ENCODE measurements at regions not wholly inside any gene's neighbourhood (a gene's known extent, or its start where the extent isn't known, plus 50 kb on each side); places are given as distances from the start of the nearest gene placed in this dataset.

DNA sequence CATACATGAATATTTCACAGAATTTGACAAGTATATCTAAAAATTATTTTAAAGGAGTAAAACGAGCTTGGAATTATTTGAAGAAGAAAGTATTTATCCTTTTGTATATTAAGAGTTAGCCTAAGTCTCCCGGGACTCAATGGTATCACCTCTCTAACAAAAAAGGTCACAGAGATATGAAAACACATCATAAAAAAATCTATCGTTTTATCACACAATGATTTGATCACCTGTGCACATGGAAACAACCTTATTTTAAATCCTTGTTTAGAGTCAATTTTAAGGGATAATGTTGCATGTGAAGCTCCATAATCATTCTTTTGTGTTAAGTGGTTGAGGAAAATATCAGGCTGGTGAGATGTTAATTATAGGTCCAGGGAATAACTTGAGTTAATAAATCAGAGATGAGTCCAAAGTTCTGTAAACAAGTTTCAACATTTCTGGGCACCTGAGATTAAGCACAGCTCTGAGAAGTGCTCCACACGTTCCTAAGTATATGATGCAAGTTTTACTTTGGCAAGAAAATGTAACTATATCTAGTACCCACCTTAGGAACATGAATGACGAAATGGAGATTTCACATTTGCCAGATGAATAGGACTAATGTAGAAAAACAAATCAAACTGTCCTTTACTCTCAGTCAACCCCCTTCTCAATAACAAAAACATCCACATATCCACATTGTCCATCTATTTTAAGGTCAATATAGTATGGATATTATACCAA, 148.5 kb upstream of the AKR1E2 start:
- ATAC-seq (ENCODE audit: poor library complexity) (peak; percentile 92), DNase-seq (no peak)
- intact Hi-C loops (cut with DNase I): no loop called here

DNA sequence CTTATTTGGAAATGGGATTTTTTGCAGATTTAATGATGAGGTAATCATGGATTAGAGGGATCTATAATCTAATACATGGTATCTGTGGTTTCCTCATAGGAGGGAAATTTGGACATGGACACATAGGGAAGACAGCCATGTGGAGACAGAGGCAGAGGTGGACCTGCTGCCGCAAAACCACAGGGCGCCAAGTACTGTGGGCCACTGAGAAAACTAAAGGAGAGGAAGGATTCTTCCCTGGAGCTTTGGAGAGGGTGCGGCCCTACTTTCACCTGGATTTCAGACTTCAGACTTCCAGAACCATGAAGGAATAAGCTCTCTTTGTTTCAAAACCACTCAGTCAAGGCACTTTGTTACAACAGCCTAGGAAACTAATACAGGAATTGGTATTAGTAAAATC, 149.4 kb upstream of the AKR1E2 start:
- intact Hi-C loops (cut with DNase I): no loop called here
- ATAC-seq (ENCODE audit: poor library complexity) (no peak), DNase-seq (no peak)

DNA sequence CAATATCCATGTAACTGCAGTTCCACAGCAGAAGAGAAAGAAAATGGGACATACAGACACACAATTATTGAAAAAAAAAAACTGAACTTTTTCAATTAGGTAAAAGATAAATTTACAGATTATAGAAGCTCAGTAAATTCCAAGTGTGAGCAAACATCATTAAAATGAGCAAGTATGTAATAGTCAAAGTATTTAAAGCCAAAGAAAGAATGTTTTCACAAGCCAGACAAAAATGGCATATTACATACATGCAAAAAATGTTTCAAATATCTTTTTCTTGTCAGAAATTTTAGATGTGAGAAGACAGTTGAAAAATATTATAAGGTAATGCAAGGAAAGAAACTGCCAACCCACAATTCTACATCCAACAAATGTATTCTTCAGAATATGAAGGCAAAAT, 150.2 kb upstream of the AKR1E2 start:
- intact Hi-C loops (cut with DNase I): no loop called here
- no peak for ATAC-seq (ENCODE audit: poor library complexity)
- DNase-seq: no peak

DNA sequence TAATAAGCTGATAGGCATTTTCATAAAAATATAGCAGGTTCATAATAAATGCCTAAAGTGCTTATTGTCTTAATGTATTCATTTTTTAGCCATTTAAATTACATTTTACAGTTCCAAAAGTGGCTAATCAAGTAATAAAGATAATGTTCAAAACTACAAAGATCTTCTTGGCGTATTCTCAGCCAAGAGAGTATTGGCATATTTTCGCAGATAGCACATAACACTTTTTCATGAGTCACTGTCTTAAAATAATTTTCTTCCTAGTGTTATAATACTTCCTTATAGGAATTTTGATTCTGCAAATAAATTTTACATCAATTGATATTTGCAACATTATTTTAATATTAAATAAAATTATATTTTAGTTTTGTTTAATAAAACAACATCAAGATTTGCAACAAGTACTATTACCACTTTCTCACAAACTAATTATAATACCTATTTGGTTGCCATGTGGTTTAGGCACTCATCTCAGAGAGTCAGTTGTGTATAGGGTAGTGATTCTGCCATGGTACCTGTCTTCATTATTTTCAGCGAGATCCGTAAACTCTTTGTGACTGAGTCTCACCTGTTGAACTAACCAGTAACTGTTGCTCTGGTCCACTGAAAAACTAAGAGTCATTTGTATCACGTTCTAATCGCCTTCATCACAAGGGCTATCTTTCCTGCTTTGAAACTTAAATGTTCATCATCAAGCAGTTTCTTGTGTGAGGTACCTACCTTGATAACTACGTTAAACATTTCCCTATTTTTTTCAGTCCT, 152.5 kb upstream of the AKR1E2 start:
- no peak for ATAC-seq (ENCODE audit: poor library complexity)
- no peak for DNase-seq
- intact Hi-C loops (cut with DNase I): loop anchor here (5.0 kb wide), 1 partner anchor 89 kb away; no protein-coding TSS in a partner anchor

DNA sequence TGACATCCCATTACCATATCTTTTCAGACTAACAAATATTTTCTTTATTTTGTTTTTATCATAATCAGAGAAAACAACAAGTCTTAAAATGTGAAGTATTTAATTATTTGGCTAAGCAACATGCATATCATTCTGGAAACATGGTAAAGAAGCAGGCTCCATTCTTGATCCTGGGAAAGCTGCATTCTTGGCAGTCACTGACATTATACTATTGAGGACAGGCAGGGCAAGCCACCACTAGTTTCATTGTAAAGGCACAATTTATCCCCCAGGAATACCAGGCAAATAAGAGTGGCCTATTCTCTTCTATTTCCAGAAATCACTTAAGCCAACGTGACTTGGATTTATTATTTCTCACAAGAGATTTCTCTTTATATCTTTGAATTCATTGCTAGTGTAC, 153.8 kb upstream of the AKR1E2 start:
- intact Hi-C loops (cut with DNase I): loop anchor here (5.0 kb wide), 1 partner anchor 90 kb away; no protein-coding TSS in a partner anchor
- ATAC-seq (ENCODE audit: poor library complexity): no peak
- no peak for DNase-seq

DNA sequence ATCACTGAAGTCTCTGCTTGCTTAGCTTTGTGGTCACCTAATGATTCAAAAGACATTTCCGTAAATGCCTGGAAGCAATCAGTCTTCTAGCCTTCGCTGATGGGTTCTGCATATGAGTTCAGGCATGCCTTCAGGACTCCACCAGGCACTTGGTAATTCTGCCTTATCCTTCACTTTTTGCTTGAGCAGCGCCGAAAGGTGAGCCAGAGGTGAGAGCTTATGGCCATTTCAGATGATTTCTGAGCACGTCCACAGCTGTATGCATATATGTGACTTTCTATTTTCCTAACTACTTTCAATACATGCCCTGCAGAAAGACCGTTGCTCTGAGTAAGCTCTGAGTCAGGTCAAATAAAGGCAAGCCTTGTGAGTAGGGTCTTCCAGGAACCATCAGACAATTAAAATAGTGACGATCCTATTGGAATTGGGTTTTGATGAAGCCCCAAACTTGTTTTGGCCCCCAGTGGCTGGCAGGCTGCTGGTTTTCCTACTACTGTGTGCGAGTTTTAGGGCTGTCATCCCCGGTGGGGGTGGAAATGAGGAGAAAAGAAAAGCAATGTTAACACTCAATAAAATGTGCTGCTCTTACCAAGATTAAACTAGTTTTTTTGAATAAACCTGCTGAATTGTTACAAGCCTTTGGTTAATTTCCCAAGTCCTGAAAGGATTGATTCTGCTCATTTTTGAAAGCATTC, 154.4 kb upstream of the AKR1E2 start:
- ATAC-seq (ENCODE audit: poor library complexity) (peak; percentile 36), DNase-seq (no peak)
- intact Hi-C loops (cut with DNase I): loop anchor here (5.0 kb wide), 1 partner anchor 91 kb away; no protein-coding TSS in a partner anchor

DNA sequence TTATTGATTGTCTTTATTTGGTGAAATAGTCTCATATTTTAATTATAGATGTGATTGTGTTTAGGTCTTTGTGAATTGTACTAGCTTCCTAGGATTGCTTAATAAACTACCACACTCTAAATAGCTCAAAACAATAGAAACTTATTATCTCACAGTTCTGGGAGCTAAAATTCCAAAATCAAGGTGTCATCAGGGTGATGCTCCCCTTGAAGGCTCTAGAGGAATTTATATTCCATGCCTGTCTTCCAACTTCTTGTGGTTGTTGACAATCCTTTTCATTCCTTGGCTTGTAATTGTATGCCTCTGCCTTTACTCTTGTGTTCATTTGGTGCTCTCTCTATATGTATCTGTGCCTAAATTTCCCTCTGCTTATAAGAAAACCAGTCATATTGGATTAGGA, 155.3 kb upstream of the AKR1E2 start:
- ATAC-seq (ENCODE audit: poor library complexity) (no peak), DNase-seq (no peak)
- intact Hi-C loops (cut with DNase I): loop anchor here (5.0 kb wide), 1 partner anchor 92 kb away; no protein-coding TSS in a partner anchor

DNA sequence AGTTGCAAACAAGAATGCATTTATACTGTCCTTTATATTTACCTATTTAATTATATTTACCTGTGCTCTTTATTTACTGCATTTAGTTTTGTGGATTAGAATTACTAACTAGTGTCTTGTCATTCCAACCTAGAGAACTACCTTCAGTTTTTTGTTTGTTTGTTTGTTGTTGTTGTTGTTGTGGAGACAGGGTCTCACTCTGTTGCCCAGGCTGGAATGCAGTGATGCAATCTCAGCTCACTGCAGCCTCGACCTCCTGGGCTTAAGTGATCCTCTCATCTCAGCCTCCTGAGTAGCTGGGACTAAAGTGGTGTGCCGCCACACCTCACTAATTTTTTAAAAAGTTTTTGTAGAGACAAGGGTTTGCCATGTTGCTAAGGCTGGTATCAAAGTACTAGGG, 156.4 kb upstream of the AKR1E2 start:
- ATAC-seq (ENCODE audit: poor library complexity) (no peak), DNase-seq (no peak)
- intact Hi-C loops (cut with DNase I): loop anchor here (10.0 kb wide), 2 partner anchors 755 to 885 kb away; partner anchors contain the start of gene KLF6

DNA sequence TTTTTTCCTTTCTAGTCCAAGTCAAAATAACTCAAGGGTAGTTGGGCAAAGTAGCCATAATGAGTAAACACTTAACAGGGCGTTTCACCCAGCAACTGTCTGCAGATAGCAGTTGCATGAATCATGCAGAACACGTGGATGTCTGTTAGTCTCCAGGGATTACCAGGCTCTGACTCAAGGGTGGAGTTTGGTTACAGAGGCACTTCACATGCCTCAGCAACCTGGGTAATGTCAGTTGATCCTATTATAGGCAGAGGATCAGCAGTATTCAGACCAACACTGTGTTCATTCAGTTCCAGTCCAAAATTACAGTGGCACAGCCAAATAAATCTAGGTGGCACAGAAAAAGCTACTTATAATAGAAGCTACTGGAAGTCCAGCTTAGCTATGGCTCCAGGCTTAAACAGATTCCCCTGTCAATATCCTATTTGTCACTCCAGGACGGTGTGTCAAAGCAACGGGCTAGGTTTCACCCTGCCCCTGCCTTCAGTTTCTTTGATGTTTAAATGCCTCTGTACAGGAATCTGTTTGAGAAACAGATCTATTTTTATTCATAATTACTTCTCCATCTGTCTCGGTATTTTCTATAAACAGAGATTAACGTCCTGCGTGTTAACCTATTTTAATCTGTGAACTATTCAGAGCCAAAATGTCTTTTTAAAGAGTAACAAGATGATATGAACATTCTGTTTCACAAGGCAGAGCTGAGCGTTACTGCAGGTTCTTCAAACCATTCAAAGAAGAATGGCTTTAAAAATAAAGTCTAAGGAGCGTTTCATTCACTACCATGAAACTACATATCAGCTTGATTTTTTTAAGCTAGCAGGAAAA, 162.6 kb upstream of the AKR1E2 start:
- DNase-seq (no peak), ATAC-seq (ENCODE audit: poor library complexity) (peak; percentile 89)
- intact Hi-C loops (cut with DNase I): loop anchor here (10.0 kb wide), 2 partner anchors 749 to 879 kb away; partner anchors contain the start of gene KLF6

DNA sequence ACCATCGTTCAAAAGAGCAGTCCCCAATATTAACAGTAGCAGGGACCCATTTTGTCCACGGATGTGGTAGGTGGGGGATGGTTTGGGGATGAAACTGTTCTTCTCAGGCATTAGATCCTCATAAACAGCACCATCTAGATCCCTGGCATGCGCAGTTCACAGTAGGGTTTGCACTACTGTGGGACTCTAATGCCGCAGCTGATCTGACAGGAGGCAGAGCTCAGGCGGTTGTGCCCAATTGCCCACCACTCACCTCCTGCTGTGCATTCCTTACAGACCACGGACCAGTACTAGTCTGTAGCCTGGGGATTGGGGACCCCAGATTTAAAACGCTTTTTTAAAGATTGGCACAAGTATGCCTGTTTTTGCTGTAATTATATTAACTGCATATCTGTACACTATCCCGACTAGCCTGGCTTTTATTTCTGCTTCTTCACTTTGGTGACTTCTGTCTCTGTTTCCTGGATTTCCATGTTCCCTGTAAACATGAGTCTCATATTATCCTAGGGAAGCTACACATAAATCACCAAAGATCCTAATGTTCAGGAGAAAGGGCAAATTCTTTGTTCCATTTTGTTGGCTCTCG, 163.3 kb upstream of the AKR1E2 start:
- intact Hi-C loops (cut with DNase I): loop anchor here (10.0 kb wide), 2 partner anchors 748 to 878 kb away; partner anchors contain the start of gene KLF6
- peak; percentile 46 for ATAC-seq (ENCODE audit: poor library complexity)
- no peak for DNase-seq

DNA sequence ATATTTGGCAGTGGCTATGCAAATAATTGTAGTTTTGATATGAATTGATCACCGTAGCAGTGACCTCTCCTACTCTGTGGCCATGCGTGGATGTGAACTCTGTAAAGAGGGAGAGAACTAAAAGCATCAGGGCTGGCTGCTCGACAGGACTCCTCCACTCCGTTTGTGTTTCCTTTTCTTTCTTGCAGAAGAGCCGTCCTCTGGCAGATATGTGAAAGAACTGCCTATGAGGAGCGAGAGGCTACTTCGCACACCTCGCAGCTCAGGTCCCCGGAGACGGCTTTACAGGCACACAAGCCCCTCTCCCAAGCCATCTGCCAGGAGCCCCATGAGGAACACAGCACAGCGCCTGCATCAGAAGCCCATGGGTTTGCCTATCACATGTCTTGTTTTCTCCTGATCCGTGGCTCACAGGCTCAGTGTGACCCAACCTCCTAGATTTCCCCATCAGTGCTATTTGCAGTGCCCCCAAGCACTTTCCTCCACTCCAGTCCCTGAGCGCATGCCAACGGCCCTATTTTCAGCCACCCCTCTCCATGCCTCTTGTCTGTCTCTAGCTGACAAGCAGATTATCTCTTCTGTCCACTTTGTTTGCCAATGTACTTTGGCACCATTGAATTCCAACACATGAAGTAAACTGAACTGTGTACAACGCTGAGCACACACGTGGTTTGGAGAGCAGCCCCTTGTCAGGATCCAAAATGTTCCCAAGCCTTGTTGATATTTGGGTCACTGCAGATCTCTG, 164.3 kb upstream of the AKR1E2 start:
- DNase-seq: peak; percentile 91
- peak; percentile 88 for ATAC-seq (ENCODE audit: poor library complexity)
- intact Hi-C loops (cut with DNase I): loop anchor here (10.0 kb wide), 2 partner anchors 747 to 877 kb away; partner anchors contain the start of gene KLF6

DNA sequence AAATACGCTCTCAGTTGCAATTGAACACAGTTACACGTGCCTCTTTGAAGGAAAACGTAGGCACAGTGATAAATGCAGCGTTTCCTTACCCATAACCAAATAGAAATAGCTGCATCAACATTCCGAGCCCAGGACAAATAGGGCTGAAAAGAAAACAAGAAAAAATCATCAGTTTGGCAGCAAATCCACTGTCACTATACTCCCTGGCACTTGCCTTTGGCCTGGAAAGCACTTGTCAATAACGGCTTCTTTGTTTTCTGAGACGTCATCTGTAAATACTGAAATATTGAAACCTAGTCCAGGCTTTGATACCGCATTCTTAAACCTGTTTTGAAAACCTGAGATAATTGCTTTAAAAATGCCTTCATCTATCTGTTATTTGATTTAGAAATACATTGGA, 167.2 kb upstream of the AKR1E2 start:
- intact Hi-C loops (cut with DNase I): loop anchor here (5.0 kb wide), 1 partner anchor 146 kb away; no protein-coding TSS in a partner anchor
- no peak for ATAC-seq (ENCODE audit: poor library complexity)
- DNase-seq: no peak

DNA sequence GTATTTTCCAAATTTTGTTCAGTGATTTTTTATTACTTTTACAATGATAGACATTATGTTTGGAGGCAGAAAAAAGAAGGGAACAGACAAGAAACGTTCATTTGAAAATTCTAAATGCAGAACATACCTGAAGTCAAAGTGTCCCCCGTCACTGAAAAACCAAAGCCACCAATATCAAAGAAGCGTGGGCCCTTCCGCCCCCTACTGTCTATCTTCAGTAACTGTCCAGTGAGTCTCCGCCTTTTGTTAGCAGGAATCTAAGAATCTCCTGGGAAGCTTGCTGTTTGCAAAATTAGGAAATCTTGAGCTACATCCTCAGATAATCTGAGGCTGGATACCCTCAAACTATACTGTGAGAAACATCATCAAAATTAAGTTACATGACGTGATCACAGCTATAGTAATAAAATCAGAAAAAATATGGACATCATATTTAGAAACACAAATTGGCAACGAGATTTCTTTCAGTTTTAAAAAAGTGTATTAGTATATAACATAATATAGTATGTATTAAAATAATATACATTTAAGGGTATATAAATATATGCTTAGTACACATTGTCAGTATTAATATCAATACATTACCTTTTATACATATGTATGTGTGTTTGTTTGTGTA, 169.3 kb upstream of the AKR1E2 start:
- ATAC-seq (ENCODE audit: poor library complexity) (peak; percentile 76), DNase-seq (peak; percentile 62)
- intact Hi-C loops (cut with DNase I): loop anchor here (5.0 kb wide), 1 partner anchor 144 kb away; no protein-coding TSS in a partner anchor

DNA sequence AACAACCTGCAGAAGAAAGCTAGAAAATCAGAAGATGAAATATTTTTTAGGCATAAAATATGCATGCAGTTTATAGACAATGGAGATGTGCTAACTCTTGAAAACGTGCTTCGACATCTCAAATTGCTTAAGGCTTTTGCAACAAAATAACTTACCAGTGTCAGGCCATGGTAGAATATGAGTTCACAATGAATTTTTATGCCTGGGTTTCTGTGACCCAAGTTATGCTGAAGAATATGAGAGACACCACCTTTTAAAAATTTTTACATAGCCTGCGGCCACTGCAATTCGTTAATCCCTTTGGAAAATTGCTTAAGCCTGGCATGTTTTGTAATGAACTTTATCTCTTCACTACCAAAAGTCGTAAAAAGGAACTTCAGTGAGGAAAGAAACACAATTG, 170.1 kb upstream of the AKR1E2 start:
- no peak for DNase-seq
- no peak for ATAC-seq (ENCODE audit: poor library complexity)

DNA sequence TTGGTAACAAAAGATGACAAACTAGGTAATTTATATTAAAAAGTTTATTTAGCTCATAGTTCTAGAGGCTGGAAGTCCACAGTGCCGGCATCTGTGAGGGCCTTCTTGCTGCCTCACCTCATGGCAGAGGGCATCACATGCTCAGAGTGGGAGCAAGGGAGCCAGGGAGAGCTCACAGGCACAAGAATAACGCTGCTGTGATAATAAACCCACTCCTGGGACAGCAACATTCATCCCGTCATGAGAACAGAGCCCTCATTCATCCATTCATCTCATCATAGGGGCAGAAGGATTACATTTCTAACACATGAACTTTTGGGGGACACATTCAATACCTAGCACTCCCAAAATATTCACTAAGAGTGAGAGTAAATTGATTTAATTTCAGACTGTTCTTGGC, 170.6 kb upstream of the AKR1E2 start:
- no peak for ATAC-seq (ENCODE audit: poor library complexity)
- intact Hi-C loops (cut with DNase I): loop anchor here (5.0 kb wide), 1 partner anchor 143 kb away; no protein-coding TSS in a partner anchor

More for the DNA sequence above, 170.1 kb upstream of the AKR1E2 start:
- intact Hi-C loops (cut with DNase I): loop anchor here (5.0 kb wide), 1 partner anchor 144 kb away; no protein-coding TSS in a partner anchor

DNA sequence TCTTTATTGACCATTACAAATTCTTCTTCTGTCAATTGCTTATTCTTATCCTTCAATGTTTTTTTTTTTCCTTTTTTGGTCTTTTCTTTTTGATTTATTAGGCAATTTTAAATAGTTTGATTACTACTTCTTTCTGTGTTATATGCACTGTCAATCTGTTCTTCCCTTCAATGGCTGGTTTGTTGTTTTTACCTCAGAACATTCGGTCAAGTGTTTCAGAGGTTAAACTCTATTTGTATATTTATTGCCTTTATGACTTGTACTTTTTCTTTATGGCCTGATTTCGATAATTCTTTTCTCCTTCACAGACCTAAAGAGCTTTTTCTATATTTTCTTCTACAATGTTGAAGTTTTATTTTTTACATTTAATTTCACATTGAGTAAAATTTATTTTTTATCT, 171.5 kb upstream of the AKR1E2 start:
- intact Hi-C loops (cut with DNase I): no loop called here
- DNase-seq (no peak), ATAC-seq (ENCODE audit: poor library complexity) (no peak)

More for the DNA sequence above, 170.6 kb upstream of the AKR1E2 start:
- DNase-seq: no peak

DNA sequence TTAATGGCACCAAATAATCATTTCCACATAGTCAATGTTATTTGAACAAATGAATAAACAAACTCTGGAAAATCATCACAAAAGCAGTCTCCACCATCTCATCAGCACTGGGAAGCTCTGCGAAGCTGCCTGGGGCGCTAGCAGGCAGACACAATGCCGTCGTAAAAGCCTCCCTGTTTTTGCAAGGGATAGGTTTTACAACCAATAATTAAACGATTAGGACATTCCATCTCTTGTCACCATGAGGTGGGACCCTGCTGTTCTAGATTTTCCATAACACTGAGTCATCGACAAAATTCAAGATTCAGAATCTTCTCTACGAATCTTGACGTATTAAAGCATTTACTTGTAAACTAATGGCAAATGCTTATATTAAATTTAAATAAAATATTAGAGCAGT, 172.8 kb upstream of the AKR1E2 start:
- DNase-seq (no peak), ATAC-seq (ENCODE audit: poor library complexity) (no peak)
- intact Hi-C loops (cut with DNase I): no loop called here
